Upper lobe of left lung (tissue), 4 donors: ENCODE measurements at regions not wholly inside any gene's neighbourhood (a gene's known extent, or its start where the extent isn't known, plus 50 kb on each side); places are given as distances from the start of the nearest gene placed in this dataset.

Experiments used
- CTCF ChIP-seq, 6 experiments: fragments of 450-650 bp in 4 of 6; fragments of 200-600 bp in 2 of 6; sonication (generic) in 2 of 6; IDR thresholded peaks; one replicate each; pipeline ENCODE4 v1.5.1; 2016 to 2019; ENCODE audit warnings: antibody characterized with exemption in 6 of 6
- EP300 ChIP-seq, 4 donors: sonication (generic); formaldehyde crosslinking; IDR thresholded peaks; one replicate each; pipeline ENCODE4 v1.5.1; 2017; ENCODE audit warnings: antibody characterized with exemption in 4 of 4, control low read depth in 2 of 4
- POLR2A ChIP-seq, 4 donors: fragments of 450-650 bp; IDR thresholded peaks; one replicate each; pipeline ENCODE4 v1.5.1; 2016 to 2017; ENCODE audit warnings: antibody characterized with exemption in 4 of 4, mild to moderate bottlenecking in 2 of 4
- POLR2AphosphoS5 ChIP-seq, 2 donors: sonication (generic); formaldehyde crosslinking; IDR thresholded peaks; one replicate each; pipeline ENCODE4 v1.5.1; 2017; ENCODE audit warnings: antibody characterized with exemption in 2 of 2

- no peak for TF ChIP-seq CTCF (IDR thresholded peaks at IDR 0.05)
- no peak for TF ChIP-seq POLR2A (IDR thresholded peaks at IDR 0.05)
- TF ChIP-seq EP300 (IDR thresholded peaks at IDR 0.05) = no peak
- TF ChIP-seq POLR2AphosphoS5 (IDR thresholded peaks at IDR 0.05) = no peak
Observed at GRCh38 chr2:118437501-118437900, 349.2 kb downstream of the INSIG2 start.
